ENCODE measurements at regions not wholly inside any gene's neighbourhood (a gene's known extent, or its start where the extent isn't known, plus 50 kb on each side); places are given as distances from the start of the nearest gene placed in this dataset.
"Not testable (repeated sequence)": the region's sequence is repeated elsewhere in the genome, so short reads cannot be mapped to it uniquely, and the experiment has no call there.

DNA sequence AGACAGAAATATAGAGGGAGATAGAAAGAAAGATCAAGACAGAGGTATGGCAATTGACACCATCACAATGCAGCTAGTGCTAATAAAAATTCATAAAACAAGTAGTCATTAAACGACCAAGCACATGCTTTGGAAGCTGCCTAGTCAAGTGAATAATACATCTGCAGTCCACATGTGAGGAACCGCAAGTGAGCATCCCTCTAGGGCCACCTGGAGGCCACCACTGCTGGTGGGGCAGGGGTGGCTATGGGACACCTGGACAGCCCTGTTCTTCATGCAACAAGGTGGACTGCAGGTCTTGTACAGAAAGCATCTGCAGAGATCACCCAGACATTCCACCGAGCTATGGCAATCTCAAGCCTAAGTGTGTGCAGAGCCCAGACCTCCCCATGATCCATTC is 451.1 kb upstream of the PFKP start:
- DNase-seq: no peak

DNA sequence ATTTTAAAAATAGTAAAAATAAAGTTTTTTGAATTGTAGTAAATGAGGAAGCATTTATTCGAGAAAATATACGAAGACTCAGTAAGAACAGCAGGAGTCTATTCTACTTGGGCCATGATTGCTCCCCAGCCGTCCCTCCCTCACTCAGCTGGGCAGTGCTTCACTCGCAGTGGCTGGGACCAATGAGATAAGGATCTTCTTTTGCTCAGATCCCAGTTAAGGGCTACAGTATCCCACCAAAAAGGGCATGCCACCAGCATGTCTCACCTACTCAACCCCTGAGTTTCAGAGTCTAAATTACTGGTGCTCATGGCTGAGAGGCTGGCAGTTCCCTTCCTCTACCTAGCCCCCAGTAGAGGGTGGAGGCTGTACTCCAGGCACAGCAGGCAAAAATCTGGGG is 455.7 kb upstream of the PFKP start:
- no peak for DNase-seq

DNA sequence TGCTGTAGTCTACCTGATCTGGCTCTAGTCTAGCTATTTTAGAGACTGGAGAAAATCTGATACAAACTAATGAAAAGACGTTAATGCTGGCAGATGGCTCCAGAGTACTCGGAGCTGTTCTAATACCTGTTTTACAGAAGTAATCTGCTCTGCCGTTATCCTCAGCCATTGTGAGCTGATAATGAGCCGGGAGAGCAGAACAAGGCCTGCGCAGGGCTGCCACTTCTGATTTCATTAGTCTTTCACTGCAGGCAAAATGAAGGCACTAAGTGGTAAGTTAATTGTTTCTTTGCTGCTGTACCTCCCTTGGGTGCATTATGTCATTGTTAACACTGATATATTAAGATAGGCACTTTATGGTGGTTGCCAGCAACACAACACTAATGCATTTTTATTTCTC is 456.4 kb upstream of the PFKP start:
- no peak for DNase-seq

DNA sequence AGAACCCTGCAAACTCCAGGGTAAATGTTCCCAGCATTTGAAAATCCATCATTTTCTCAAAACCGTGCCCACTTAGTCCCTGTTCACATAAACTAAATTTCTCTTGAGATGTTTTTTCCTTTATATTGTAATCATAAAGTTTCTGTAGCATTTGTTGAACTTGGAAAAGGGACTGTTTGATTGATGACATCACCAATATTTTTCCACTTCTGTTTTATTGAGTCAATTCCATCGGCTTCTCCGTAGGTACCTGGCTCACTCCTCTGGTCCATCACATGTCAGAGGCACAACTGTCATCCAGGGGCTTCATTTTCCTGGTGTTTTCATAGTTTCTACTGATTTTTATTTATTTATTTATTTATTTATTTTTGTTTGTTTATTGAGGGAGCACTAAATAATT is 462.5 kb upstream of the PFKP start:
- no peak for DNase-seq

DNA sequence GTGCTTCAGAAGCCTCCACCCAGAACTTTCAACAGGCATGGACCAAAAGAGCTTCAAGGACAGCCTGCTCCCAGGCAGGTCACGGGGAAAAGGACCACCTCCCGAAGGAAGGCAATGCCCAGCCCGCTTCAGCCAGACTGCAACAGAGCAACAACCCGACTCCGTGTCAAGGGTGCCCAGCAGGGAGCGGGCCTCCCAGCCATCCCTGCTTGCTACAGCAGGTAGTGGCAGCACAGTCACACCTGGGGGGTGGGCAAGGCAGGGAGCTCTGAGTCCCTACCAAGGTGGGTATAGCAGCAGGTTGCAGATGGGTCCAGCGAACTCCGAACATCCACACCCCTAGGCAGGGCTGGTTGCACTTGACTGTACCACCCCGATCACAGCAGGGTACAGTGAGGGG is 467.8 kb upstream of the PFKP start:
- DNase-seq: no peak

DNA sequence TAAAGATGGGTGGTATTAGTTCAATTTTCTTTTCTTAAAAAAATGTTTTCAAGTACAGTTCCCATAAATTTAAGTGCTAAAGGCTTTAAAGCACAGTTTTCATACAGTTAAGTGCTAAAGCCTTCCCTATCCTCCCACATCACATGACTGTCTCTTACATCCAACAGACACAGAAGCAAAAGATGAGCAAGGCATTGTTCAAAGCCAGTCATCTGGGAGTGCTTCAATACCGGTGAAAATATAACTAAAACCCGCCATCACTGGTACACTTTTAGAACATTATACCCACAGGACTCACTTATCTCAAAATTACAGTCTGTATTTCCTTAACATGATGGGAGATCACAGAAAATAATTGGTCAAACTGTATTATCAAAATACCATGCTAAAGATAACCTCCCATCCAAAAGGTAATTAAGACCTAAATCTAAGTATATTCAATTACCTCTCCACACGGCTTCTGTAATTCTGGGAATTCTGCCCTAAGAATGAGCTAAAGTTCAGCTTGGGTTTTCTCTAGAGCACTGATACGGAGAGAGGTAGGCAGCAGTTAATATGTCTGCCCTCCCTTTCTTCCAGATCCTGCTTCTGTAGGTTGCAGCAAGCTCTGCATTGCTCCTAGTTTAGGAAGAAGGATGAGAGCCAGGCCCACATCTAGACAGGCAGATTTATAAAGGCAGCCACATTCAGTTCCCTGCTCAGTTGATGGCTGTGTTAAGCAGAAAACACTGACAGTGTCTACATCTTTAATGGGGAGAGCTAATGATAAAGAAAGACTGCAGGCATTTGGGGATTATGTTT is 474.8 kb upstream of the PFKP start:
- no peak for DNase-seq

DNA sequence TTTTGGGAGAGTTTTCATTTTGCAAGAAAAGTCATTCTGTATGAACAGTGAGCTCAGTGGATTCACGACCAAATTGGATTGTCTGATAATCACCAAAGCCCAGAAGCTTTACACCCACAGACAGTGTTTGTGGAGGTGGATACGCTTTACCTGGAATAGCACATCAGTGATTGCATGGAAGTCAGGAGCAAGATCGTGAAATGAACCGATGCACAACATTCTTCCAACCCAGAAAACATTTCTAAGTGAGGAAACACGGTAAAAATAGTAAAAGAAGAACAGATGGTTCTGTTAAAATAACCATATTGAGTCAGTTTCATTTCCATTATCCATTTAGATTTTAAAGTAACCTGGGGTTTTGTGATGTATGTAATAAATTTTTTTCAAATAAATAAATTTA is 478.2 kb upstream of the PFKP start:
- no peak for DNase-seq

DNA sequence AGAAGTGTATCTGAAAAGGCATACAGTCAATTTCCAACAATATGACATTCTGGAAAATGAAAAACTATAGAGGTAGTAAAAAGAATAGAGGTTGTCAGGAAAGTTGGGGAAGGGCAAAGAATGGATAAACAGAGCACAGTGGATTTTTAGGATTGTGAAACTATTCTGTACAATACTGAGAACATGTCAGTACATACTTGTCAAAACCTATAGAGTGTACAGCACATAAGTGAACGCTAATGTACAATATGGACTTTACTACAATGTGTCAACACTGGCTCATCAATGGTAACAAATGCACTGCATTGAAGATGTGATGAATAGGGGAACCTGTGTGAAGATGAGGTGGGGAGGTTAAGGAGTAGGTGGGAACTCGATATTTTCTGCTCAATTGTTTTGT is 483.0 kb upstream of the PFKP start:
- DNase-seq: no peak

DNA sequence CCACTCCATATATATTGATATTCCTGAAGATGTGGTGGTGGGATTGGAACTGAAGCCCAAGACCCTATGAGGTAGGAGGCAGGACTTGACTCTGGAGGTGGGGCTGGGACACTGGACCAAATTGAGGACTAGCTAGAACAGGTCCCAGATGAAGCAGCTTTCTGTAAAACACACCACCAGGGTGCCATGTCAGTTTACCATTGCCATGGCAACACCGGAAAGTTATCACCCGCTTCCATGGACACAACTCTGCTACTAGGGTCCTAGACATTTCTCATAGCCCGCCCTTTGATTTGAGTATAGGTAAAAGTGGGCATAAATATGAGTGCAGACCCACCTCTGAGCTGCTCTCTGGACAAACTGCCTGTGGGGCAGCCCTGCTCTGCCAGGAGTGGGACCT is 490.5 kb upstream of the PFKP start:
- no peak for DNase-seq

DNA sequence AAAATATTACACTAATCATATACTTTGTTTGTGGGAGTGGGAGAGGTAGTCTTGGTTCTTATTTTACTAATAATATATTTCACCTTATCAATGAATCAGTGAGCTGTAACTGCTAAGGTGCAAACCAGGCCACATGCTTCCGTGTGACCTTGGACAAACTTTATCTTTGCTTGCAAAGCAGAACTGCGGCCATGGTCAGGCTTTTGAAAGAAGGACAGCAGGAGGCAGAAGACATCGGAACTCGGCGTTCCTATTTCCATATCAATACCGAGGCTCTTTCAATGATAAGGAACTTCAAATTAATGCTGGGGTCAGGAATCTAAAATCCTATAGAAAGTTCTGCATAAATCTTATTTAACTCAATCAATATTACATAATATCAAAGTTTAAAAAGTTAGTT is 491.9 kb upstream of the PFKP start:
- no peak for DNase-seq

DNA sequence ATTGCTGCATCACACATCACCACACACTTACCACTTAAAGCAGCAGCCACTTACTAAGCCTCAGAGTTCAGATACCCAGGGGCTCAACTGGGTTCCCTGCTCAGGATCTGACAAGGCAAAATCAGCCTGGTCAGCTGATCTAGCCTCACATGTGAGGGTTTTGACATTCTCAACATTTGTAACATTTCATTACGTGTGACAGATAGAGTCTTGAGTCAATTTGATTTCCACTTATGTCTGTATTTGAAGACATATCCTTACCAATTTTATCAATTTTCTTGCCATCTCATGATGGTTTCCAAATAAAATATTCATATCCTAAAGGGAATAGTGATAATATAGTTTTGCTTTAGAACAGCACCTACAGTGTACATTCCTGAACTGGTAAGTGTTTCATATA is 494.7 kb upstream of the PFKP start:
- DNase-seq: no peak

DNA sequence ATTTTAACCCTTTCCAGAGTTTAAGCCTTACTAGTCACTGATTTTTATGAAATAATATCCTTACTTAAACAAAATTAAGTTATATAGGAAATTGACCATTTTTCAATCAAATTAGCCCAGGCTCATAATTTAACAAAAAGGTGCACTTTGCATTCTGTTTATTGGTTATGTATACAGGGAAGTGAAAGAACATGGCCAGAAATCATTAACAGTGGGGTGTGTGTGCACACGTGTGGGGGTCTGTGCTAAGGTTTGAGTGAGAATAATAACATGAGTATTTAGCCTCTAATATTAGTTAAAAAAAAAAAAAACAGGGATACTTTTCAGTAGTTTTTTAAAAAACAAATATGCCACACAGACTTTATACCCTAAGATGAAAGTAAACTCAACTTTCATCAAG is 510.5 kb upstream of the PFKP start:
- no peak for DNase-seq

DNA sequence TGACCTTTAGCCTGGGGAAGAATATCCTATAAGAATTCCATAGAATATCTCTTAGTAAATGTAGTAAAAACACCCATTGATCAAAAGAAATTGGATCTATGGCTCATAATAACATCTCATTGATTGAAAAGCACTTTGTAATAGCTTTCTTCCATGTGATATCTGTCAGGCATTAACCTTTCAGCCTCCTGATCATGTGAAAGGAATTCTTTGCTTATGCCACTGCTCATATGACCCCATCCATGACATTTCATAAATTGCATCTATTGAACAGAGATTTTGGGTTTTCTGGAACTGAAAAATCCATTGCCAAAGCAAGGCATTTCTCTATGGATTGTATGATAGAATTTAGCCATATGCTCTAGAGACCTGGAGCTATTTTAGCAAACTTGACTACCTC is 519.3 kb upstream of the PFKP start:
- DNase-seq: no peak

DNA sequence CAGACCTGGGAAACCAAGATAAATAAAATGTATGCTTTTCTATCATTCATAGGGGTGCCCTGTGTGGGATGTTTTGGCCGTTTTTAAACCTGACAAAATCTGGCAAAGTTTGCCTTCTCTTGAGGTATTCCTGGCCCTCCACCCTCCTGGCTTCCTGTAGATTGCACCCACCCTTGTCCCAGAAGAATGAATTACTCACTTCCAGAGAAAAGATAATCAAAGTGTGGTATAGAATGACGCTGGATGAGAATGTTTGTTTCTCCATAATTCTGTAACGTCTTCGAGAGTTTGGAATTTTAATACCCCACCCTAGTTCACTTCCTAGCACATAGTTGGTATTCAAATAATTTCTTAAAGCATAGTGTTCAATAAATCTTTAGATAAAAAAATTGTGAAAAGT is 519.7 kb upstream of the PFKP start:
- DNase-seq: no peak

DNA sequence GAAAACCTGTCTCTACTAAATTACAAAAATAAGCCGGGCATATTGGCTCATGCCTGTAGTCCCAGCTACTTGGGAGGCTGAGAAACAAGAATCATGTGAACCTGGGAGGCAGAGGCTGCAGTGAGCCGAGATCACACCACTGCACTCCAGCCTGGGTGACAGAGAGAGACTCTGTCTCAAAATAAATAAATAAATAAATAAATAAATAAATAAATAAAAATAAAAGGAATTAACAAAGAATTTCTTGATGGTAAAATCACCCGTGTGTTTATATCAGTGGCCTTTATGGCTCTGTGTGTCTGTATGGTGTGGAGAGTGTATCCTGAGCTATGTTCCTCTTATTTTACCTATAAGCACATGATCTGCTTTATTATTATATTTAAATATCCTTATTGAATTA is 520.5 kb upstream of the PFKP start:
- not testable (repeated sequence) for DNase-seq

DNA sequence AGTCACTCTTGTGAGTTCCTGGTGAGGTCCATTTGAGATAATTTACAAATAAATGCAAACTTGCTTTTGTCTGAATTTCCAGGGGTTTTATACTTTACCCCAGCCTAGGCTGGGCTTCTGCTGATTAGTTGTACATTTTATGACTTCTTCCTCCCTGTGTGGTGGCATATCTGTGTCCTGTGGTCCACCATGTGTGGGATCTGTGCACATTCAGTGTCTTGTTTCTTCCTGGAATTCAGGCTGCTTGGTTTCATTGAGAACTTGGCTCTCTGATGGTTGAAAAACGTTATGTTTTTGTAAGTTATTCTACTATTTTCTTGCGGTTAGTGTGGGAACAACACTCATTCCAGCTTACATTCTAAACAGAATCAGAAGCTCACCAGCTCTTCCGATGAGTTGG is 523.4 kb upstream of the PFKP start:
- no peak for DNase-seq

DNA sequence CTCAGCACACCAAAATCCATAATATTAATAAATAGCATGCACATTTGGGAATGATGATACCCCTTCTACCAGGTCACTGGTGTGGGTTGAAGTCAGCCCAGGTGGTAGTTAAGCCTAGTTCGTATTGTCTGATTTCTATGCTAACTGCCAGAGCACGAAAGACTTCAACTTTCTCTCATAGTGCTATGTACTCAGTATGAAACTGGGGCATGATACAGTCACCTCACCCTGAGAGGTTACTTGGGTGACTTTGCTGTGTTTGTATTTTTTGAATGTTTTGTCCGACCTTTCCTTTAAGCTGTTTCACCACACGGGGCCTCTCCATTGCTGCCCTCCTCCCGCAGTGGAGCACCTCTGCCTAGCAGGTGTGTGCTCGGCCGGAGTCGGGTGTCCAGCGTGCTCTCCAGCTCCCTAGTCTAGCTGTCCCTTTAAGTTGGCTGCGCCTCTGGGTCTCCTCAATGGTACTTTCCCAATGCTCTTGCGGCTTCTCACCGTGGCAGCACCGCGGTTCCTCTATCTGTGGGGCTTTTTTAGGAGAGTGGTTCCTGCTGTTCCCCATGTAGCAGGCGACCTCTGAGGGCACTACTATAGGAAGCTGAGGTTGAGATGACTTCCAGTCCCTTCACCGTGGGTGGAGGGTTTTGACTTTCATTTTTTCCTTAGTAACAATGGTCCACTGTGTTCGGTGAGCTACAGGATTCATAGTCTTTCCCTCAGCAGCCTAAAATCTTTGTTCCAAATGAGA is 524.0 kb upstream of the PFKP start:
- DNase-seq: no peak

DNA sequence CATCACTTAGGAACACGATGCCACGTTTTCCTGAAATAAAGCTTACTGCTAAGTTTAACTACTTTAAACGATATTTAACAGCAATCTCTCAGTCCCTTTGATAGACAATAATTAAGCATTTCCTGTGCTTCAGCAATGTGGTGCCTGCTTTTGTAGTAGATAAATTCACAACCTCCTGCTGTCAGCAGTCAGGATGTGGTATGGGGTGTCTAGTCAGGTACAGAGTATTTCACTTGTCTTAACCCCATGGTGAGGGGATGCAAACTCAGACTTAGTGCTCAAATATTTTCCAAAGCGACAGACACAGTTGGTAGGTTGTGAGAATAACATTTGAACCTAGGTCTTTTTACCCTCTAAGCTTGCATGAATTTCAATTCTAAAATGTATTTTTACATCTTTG is 526.2 kb upstream of the PFKP start:
- no peak for DNase-seq

DNA sequence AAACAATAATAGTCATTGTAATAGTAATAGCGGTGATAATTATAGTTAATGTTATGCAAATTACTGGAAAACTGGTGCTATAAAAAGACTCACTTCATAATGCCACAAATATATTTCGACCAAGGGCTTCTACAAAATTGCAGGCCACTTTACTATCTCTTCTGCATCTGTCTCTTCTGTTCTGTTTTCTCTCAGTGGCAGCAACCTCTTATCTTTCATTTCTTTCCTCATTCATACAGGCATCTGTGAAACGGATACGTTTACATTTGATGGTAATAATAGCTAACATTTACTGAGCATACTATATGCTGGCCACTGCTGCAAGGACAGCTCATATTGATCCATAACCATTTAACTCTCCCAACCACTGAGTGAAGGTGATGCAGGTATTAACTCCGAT is 537.4 kb upstream of the PFKP start:
- DNase-seq: no peak

DNA sequence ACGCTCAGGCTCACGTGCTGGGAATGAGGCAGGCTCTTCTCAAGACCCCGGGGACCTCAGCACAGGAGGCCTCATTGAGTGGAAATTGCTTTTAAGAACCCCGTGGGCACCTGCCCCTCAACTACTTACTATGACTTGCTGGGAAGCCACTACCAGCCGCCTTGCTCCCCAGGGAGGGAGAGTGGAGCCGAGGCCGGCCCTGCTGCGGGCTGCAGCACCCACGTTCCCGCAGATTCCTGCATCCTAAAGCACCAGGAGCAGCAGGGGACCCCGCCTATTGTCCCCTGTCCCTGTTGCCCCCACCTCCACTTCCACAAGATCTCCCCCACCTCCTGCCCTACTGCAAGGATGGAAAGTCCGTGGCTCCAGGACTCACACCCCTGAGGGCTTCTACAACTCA is 541.6 kb upstream of the PFKP start:
- no peak for DNase-seq

DNA sequence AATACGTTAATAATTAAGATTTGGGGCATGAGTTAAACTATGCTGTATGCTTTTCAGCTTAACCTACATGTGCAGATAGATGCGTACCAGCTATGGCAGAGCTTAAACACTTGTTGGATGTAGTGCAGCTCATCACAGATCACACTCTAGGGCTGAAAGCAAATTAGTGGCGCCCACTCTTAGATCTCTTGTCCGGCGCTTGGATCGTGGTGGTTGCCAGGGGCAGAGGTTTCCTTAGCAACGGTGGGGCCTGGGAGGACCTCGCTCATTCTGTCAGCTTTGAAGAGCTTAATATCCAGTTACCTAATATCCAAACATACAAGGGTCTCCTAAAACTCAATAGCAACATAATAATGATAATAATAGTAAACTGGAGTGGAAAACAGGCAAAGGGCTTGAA is 548.2 kb upstream of the PFKP start:
- no peak for DNase-seq

DNA sequence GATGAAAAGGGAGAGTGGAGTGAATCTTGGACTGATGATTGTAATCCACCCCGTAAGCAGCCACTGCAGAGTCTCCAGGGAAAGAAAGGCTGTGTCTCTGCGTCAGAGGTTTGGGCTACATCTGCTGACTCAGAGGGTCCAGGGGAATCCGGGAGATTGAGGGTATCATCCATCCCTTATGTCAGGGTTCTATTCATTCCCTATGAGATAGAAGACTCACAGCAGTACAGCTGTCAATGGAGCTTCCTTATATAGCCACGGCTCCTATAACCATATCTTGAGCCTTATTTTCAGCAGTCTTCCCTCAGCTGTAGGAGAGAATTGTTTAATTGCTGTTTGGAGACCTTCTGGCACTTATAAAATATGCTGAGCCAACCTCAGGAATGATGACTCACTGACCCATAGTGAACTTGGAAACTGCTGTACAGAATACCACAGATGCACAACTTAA is 558.2 kb upstream of the PFKP start:
- DNase-seq: no peak

DNA sequence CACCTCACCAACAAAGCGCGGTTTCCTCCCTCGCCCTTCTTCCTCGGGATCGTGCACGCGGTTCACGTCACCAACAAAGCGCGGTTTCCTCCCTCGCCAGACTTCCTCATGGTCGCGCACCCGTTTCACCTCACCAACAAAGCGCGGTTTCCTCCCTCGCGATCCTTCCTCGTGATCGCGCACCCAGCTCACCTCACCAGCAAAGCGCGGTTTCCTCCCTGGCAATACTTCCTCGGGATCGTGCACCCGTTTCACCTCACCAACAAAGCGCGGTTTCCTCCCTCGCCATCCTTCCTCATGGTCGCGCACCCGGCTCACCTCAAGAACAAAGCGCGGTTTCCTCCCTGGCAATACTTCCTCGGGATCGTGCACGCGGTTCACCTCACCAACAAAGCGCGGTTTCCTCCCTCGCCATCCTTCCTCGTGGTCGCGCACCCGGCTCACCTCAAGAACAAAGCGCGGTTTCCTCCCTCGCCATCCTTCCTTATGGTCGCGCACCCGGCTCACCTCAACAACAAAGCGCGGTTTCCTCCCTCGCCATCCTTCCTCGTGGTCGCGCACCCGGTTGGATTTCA is 565.9 kb upstream of the PFKP start:
- not testable (repeated sequence) for DNase-seq

DNA sequence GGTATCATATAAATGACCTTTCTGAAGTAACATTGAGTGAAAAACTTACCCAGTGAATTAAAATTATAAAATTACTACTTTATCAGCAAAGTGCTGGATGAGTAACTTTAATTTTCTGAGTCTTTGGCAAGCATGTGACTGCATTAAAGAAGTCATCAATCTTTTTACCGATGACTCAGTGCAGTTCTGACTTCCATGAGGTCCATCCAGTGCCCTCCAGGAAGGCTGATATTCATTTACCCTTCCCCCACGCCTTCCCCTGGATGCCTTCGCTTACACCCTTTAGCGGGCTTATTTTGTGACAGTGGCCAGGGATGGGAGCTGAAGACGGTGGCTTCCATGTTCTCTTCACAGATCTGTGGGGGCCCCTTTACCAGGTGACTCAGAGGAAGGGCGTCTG is 572.9 kb upstream of the PFKP start:
- DNase-seq: no peak
